ENCODE measurements at regions not wholly inside any gene's neighbourhood (a gene's known extent, or its start where the extent isn't known, plus 50 kb on each side); places are given as distances from the start of the nearest gene placed in this dataset.

DNA sequence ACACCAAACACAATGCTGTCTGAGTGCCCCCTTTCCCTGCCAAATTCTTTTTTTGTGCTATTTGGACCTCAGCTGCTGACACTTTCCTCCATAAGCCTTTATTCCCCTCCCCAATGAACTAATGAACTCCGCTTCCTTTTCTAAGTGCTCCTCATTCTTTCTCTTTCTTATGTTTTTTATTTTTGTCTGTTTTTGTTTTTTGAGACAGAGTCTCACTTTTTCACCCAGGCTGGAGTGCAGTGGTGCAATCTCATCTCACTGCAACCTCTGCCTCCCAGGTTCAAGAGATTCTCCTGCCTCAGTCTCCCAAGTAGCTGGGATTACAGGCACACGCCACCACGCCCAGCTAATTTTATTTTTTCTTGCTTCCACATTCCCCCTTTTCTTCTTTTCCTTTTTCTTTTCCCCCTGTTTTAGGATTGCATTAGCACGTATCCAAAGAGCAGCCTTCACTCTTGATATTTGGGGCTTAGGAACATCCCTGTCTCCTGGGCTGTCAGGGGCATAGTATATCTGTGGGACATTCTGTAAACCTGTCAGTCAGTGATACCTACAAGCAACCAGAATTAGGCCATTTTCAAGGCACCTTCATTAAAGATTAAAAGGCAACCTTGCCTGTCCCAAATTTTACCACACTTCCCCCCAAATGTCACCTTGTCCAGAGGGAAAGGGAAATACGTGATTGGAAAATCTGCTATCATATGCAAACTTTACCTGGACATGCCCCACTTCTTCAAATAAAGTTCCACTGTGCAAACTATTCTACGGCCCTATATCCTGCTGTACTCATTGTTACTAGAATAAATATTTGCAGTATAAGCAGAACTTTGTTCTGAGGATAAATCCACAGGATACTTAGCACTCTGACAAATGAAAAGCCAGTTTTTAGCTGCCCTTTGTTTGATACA lies 65.1 kb upstream of the ACSL3 start:
- TF ChIP-seq, protein P1, sequence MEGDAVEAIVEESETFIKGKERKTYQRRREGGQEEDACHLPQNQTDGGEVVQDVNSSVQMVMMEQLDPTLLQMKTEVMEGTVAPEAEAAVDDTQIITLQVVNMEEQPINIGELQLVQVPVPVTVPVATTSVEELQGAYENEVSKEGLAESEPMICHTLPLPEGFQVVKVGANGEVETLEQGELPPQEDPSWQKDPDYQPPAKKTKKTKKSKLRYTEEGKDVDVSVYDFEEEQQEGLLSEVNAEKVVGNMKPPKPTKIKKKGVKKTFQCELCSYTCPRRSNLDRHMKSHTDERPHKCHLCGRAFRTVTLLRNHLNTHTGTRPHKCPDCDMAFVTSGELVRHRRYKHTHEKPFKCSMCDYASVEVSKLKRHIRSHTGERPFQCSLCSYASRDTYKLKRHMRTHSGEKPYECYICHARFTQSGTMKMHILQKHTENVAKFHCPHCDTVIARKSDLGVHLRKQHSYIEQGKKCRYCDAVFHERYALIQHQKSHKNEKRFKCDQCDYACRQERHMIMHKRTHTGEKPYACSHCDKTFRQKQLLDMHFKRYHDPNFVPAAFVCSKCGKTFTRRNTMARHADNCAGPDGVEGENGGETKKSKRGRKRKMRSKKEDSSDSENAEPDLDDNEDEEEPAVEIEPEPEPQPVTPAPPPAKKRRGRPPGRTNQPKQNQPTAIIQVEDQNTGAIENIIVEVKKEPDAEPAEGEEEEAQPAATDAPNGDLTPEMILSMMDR (IDR thresholded peaks at IDR 0.05; ENCODE audit: low read depth, low read length, poor library complexity, severe bottlenecking), result no peak
- no peak for TF ChIP-seq EZH2phosphoT487 (IDR thresholded peaks at IDR 0.05; ENCODE audit: borderline replicate concordance, low read length)
